DOHH2 (cell line): ENCODE measurements at regions not wholly inside any gene's neighbourhood (a gene's known extent, or its start where the extent isn't known, plus 50 kb on each side); places are given as distances from the start of the nearest gene placed in this dataset.

Experiments
- H3F3A ChIP-seq: fragments of 200-600 bp; sonication (generic), shearing (Covaris generic); 2 replicates; pipeline ENCODE4 v1.6.0; 2016; ENCODE audit warnings: antibody characterized with exemption, mild to moderate bottlenecking; ENCODE audit not compliant: control insufficient read depth, insufficient read depth
- H3K27ac ChIP-seq: fragments of 200-600 bp; sonication (generic); 2 replicates; pipeline ENCODE4 v1.5.1; 2014; ENCODE audit warnings: low read depth, mild to moderate bottlenecking, low read length, moderate library complexity
- H3K27me3 ChIP-seq: fragments of 200-600 bp; sonication (generic); 2 replicates; pipeline ENCODE4 v1.6.1; 2014; ENCODE audit warnings: mild to moderate bottlenecking, low read length, mixed read lengths; ENCODE audit not compliant: control insufficient read depth
- H3K36me3 ChIP-seq: fragments of 200-600 bp; sonication (generic); 2 replicates; pipeline ENCODE4 v1.6.1; 2014; ENCODE audit warnings: mild to moderate bottlenecking, low read length, moderate library complexity, mixed read lengths; ENCODE audit not compliant: control insufficient read depth
- H3K4me1 ChIP-seq: fragments of 200-600 bp; sonication (generic); 2 replicates; pipeline ENCODE4 v1.6.1; 2014; ENCODE audit warnings: mild to moderate bottlenecking, low read length, mixed read lengths; ENCODE audit not compliant: control insufficient read depth
- H3K4me2 ChIP-seq: fragments of 200-600 bp; sonication (generic); 2 replicates; pipeline ENCODE4 v1.6.0; 2014; ENCODE audit warnings: mild to moderate bottlenecking, low read length, moderate library complexity
- H3K4me3 ChIP-seq: fragments of 200-600 bp; sonication (generic); 2 replicates; pipeline ENCODE4 v1.5.1; 2014; ENCODE audit warnings: mild to moderate bottlenecking, low read length, mixed read lengths
- H3K79me2 ChIP-seq: fragments of 200-600 bp; sonication (generic); 2 replicates; pipeline ENCODE4 v1.6.1; 2014; ENCODE audit warnings: mild to moderate bottlenecking, low read length, mixed read lengths; ENCODE audit not compliant: control insufficient read depth
- H3K9me2 ChIP-seq: fragments of 200-600 bp; sonication (generic); replicated peaks from 2 replicates; pipeline ENCODE4 v1.6.1; 2014; ENCODE audit warnings: mild to moderate bottlenecking, low read length, mixed read lengths; ENCODE audit not compliant: control insufficient read depth
- H3K9me3 ChIP-seq: fragments of 200-600 bp; sonication (generic); 2 replicates; pipeline ENCODE4 v1.6.1; 2014; ENCODE audit warnings: antibody characterized with exemption, low read length, mixed read lengths; ENCODE audit not compliant: control insufficient read depth, insufficient read depth
- H4K20me1 ChIP-seq: fragments of 200-600 bp; sonication (generic); 2 replicates; pipeline ENCODE4 v1.6.0; 2014; ENCODE audit warnings: low read depth, mild to moderate bottlenecking, antibody characterized with exemption, low read length, moderate library complexity; ENCODE audit not compliant: control insufficient read depth, insufficient read depth
- EZH2phosphoT487 ChIP-seq: fragments of 200-600 bp; sonication (generic); IDR thresholded peaks from 2 replicates; pipeline ENCODE4 v1.6.1; 2017; ENCODE audit warnings: borderline replicate concordance, mild to moderate bottlenecking, antibody characterized with exemption, low read length, moderate library complexity, mixed read lengths
- TF ChIP-seq, protein P1 (sequence below): fragments of 200-600 bp; sonication (generic); IDR thresholded peaks from one replicate; pipeline ENCODE4 v1.5.1; 2014; ENCODE audit warnings: antibody characterized with exemption, mild to moderate bottlenecking, low read depth, low read length; ENCODE audit not compliant: poor library complexity, severe bottlenecking

DNA sequence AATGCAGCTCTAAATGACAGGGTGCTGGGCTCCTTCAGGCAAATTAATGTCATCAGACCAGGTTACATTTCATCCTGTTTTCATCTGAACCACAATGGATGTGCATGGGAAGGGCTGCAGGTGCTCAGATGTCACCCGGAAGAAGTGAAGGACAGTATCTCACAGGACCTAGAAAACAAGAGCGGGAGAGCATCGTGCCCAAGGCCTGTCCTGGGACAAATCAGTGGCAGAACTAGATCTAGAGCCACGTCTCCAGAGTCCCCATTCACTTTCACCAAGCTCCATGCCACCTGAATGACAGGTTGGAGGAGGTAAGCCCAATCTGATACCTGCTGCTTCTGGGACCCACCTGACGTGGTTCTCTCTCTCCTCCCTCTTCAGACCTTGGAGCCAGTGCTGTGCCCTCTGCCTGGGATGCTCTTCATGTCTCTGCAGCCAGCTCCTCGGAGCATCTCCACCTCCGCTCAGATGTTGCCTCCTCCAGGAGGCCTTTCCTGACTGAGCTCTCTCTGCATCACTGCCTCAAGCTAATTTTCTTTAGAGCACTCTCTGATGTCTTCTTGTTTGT, 77.3 kb downstream of the CPN2 start:
- H3K9me2 ChIP-seq, result no peaks in the 10 kb centered on the region
- no peaks in the 10 kb centered on the region for H3K27me3 ChIP-seq
- no peaks in the 10 kb centered on the region for H3K4me1 ChIP-seq
- no peaks in the 10 kb centered on the region for H3F3A ChIP-seq
- H3K79me2 ChIP-seq, result no peaks in the 10 kb centered on the region
- no peak overlapping the region for H3K4me2 ChIP-seq
- H3K27ac ChIP-seq, result no peak overlapping the region
- H3K9me3 ChIP-seq, result no peaks in the 10 kb centered on the region
- TF ChIP-seq EZH2phosphoT487, result no peak
- TF ChIP-seq, protein P1, sequence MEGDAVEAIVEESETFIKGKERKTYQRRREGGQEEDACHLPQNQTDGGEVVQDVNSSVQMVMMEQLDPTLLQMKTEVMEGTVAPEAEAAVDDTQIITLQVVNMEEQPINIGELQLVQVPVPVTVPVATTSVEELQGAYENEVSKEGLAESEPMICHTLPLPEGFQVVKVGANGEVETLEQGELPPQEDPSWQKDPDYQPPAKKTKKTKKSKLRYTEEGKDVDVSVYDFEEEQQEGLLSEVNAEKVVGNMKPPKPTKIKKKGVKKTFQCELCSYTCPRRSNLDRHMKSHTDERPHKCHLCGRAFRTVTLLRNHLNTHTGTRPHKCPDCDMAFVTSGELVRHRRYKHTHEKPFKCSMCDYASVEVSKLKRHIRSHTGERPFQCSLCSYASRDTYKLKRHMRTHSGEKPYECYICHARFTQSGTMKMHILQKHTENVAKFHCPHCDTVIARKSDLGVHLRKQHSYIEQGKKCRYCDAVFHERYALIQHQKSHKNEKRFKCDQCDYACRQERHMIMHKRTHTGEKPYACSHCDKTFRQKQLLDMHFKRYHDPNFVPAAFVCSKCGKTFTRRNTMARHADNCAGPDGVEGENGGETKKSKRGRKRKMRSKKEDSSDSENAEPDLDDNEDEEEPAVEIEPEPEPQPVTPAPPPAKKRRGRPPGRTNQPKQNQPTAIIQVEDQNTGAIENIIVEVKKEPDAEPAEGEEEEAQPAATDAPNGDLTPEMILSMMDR, result no peak
- H4K20me1 ChIP-seq, result no peaks in the 10 kb centered on the region
- no peak overlapping the region for H3K4me3 ChIP-seq
- no peaks in the 10 kb centered on the region for H3K36me3 ChIP-seq

DNA sequence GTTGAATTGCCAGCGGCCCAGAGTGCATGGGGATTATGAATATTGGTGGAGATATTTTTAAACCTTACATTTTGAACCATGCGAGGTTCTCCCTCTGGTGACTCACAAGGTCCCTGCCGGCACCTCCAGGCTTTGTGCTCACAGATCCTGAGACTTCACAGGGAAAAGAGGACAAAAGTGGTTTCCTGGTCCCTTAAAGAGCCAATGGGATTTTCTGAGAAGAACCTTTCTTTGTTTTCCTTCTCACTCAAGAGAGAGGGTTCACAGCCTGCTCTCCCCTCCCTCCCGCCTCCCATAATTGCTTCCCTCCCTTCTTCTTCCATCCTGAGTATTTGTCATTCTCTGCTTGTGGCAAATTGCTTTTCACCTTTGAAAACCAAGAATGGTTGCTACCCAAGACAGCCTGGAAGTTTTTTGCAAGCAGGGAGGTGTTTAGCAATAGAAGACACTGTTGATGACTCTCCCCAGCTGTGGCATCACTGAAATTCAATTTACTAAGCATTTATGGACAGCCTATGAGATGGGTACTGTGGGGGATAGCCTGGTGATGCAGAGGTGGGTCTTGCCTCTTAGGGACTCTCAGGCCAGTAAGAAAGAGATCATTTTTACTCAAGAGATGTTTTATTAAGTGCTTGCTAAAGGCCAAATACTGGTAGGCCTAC, 76.6 kb downstream of the CPN2 start:
- no peaks in the 10 kb centered on the region for H3K79me2 ChIP-seq
- no peak overlapping the region for H3K27ac ChIP-seq
- H3K4me3 ChIP-seq, result no peak overlapping the region
- H4K20me1 ChIP-seq, result no peaks in the 10 kb centered on the region
- H3K27me3 ChIP-seq, result no peaks in the 10 kb centered on the region
- H3K9me2 ChIP-seq, result no peaks in the 10 kb centered on the region
- H3K4me1 ChIP-seq, result no peaks in the 10 kb centered on the region
- TF ChIP-seq, protein P1, result no peak
- no peak for TF ChIP-seq EZH2phosphoT487
- H3K4me2 ChIP-seq, result no peak overlapping the region
- no peaks in the 10 kb centered on the region for H3F3A ChIP-seq
- no peaks in the 10 kb centered on the region for H3K36me3 ChIP-seq
- no peaks in the 10 kb centered on the region for H3K9me3 ChIP-seq

DNA sequence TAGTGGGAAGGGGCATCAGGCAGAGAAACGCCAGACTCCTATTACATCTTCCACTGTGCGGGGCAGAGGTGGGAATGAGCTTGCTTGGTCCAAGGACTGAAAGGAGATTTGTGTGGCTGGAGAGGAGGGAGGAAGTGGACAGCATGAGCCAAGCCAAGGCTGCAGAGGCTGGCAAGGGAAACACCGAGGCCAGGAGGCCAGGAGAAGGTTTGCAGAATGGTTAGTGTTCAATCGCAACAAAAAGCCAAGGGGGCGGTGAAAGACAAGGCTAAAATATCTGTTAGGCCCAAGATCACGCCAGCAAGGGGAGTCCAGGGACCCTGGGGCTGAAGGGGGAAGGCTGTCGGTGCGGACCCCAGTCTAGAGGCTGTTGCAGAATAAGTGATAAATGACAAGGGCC, 75.8 kb downstream of the CPN2 start:
- no peaks in the 10 kb centered on the region for H3K27me3 ChIP-seq
- no peak for TF ChIP-seq EZH2phosphoT487
- TF ChIP-seq, protein P1, result no peak
- no peaks in the 10 kb centered on the region for H3K4me1 ChIP-seq
- H3K36me3 ChIP-seq, result no peaks in the 10 kb centered on the region
- no peak overlapping the region for H3K27ac ChIP-seq
- H3K9me3 ChIP-seq, result no peaks in the 10 kb centered on the region
- H3K79me2 ChIP-seq, result no peaks in the 10 kb centered on the region
- H3K9me2 ChIP-seq, result no peaks in the 10 kb centered on the region
- no peaks in the 10 kb centered on the region for H3F3A ChIP-seq
- H3K4me3 ChIP-seq, result no peak overlapping the region
- H3K4me2 ChIP-seq, result no peak overlapping the region
- H4K20me1 ChIP-seq, result no peaks in the 10 kb centered on the region
